ENCODE measurements at regions not wholly inside any gene's neighbourhood (a gene's known extent, or its start where the extent isn't known, plus 50 kb on each side); places are given as distances from the start of the nearest gene placed in this dataset.

DNA sequence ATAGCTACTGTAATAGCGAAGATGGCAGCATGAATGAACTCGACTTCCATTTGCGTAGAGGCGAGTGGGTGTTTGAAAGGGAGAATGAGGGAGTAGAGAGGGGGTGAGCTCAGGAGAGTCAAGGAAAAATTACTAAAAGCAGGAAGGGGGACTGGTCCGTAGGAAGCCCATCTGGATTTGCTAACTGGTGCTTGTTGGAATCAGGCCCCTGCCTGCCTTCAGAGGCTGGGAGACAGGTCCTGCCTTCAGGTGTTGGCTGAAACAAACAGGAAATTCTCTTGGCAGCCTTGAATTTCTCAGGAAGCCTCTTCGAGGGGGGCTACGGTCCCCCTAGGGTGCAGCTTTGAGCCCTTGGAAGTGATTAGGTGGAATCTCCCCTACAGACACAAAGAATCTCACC is 121.7 kb downstream of the OLFM1 start:
- no peak for DNase-seq
- no peaks in the 10 kb centered on the region for H3K36me3 ChIP-seq
- no peaks in the 10 kb centered on the region for H3K27me3 ChIP-seq
- TF ChIP-seq, protein P1, sequence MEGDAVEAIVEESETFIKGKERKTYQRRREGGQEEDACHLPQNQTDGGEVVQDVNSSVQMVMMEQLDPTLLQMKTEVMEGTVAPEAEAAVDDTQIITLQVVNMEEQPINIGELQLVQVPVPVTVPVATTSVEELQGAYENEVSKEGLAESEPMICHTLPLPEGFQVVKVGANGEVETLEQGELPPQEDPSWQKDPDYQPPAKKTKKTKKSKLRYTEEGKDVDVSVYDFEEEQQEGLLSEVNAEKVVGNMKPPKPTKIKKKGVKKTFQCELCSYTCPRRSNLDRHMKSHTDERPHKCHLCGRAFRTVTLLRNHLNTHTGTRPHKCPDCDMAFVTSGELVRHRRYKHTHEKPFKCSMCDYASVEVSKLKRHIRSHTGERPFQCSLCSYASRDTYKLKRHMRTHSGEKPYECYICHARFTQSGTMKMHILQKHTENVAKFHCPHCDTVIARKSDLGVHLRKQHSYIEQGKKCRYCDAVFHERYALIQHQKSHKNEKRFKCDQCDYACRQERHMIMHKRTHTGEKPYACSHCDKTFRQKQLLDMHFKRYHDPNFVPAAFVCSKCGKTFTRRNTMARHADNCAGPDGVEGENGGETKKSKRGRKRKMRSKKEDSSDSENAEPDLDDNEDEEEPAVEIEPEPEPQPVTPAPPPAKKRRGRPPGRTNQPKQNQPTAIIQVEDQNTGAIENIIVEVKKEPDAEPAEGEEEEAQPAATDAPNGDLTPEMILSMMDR (IDR thresholded peaks at IDR 0.05) = no peak
- TF ChIP-seq POLR2A (IDR thresholded peaks at IDR 0.05) = no peak
- no peaks in the 10 kb centered on the region for H3K4me1 ChIP-seq
- H3K9me3 ChIP-seq = peaks cover 0 to 13% (median 3%) of the 10 kb centered on the region in 4 donors
- no peak overlapping the region for H3K4me3 ChIP-seq
- H3K27ac ChIP-seq = no peak overlapping the region

DNA sequence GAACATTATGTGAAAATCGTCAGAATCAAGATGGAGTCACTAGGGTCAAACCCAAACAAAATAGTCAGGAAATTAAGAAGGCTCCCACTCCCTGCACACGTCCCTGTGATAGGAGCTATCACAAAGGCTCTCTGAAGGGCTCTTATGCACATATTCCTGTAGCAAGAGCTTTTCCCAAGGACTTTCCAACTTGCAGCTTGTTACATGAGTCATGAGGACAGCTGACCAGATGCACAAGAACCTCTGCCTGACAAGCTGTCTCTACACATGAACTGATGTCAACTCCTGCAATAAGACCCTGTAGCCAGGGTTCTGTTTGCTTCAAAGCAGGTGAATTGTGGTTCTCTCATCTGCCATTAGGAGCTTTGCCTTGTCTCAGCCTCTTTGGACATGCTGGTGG is 122.4 kb downstream of the OLFM1 start:
- no peaks in the 10 kb centered on the region for H3K27me3 ChIP-seq
- H3K4me3 ChIP-seq = no peak overlapping the region
- DNase-seq = no peak
- no peaks in the 10 kb centered on the region for H3K36me3 ChIP-seq
- peaks cover 0 to 13% (median 3%) of the 10 kb centered on the region in 4 donors for H3K9me3 ChIP-seq
- TF ChIP-seq, protein P1 (IDR thresholded peaks at IDR 0.05) = no peak
- no peak for TF ChIP-seq POLR2A (IDR thresholded peaks at IDR 0.05)
- no peaks in the 10 kb centered on the region for H3K4me1 ChIP-seq
- H3K27ac ChIP-seq = no peak overlapping the region

GRCh38 chr9:135210676-135211523 is 123.4 kb downstream of the OLFM1 start:
- Histone ChIP-seq H3K36me3 (no peaks in the 10 kb centered on the region), H3K27ac (no peak overlapping the region), H3K4me3 (no peak overlapping the region), H3K4me1 (no peaks in the 10 kb centered on the region), H3K9me3 (peaks cover 0 to 13% (median 3%) of the 10 kb centered on the region in 4 donors), H3K27me3 (no peaks in the 10 kb centered on the region)
- peak in 1 of 3 donors; percentile 18 for DNase-seq
- TF ChIP-seq, protein P1 (IDR thresholded peaks at IDR 0.05) = no peak
- TF ChIP-seq POLR2A (IDR thresholded peaks at IDR 0.05) = no peak

- no peak for TF ChIP-seq POLR2A (IDR thresholded peaks at IDR 0.05)
- TF ChIP-seq, protein P1 (IDR thresholded peaks at IDR 0.05) = no peak
- no peaks in the 10 kb centered on the region for H3K36me3 ChIP-seq
- no peaks in the 10 kb centered on the region for H3K4me1 ChIP-seq
- H3K27me3 ChIP-seq = no peaks in the 10 kb centered on the region
- no peak overlapping the region for H3K4me3 ChIP-seq
- peaks cover 0 to 13% (median 3%) of the 10 kb centered on the region in 4 donors for H3K9me3 ChIP-seq
- peak in 1 of 3 donors; percentile 20 for DNase-seq
- no peak overlapping the region for H3K27ac ChIP-seq
These were observed 124.0 kb downstream of the OLFM1 start for GRCh38 chr9:135211524-135211890.

- Histone ChIP-seq H3K4me1 (no peaks in the 10 kb centered on the region), H3K4me3 (no peak overlapping the region), H3K27ac (no peak overlapping the region), H3K36me3 (no peaks in the 10 kb centered on the region), H3K9me3 (peaks cover 0 to 13% (median 3%) of the 10 kb centered on the region in 4 donors), H3K27me3 (no peaks in the 10 kb centered on the region)
- peak in 1 of 3 donors; percentile 28 for DNase-seq
- TF ChIP-seq POLR2A (IDR thresholded peaks at IDR 0.05) = no peak
- TF ChIP-seq, protein P1 (IDR thresholded peaks at IDR 0.05) = no peak
These were observed 125.5 kb downstream of the OLFM1 start for GRCh38 chr9:135212961-135213360.
